Parathyroid adenoma (tissue), 2 donors: ENCODE measurements at regions not wholly inside any gene's neighbourhood (a gene's known extent, or its start where the extent isn't known, plus 50 kb on each side); places are given as distances from the start of the nearest gene placed in this dataset.
"Not testable (repeated sequence)": the region's sequence is repeated elsewhere in the genome, so short reads cannot be mapped to it uniquely, and the experiment has no call there.

Source experiments
- H2AFZ ChIP-seq: fragments of 300-600 bp; sonication (generic); one replicate; pipeline ENCODE4 v1.7.0; 2017; ENCODE audit warnings: antibody characterized with exemption, mild to moderate bottlenecking
- H3K27ac ChIP-seq: fragments of 300-600 bp; sonication (generic); one replicate; pipeline ENCODE4 v1.7.0; 2017
- H3K27me3 ChIP-seq: fragments of 300-600 bp; sonication (generic); one replicate; pipeline ENCODE4 v1.7.0; 2017; ENCODE audit warnings: low read length; ENCODE audit not compliant: control insufficient read depth, insufficient read depth
- H3K36me3 ChIP-seq: fragments of 300-600 bp; sonication (generic); one replicate; pipeline ENCODE4 v1.7.0; 2017; ENCODE audit warnings: low read length; ENCODE audit not compliant: control insufficient read depth, insufficient read depth
- H3K4me1 ChIP-seq: fragments of 300-600 bp; sonication (generic); one replicate; pipeline ENCODE4 v1.7.0; 2017; ENCODE audit warnings: control low read depth
- H3K4me2 ChIP-seq: fragments of 300-600 bp; sonication (generic); one replicate; pipeline ENCODE4 v1.7.0; 2017; ENCODE audit warnings: low read length
- H3K4me3 ChIP-seq: fragments of 300-600 bp; sonication (generic); one replicate; pipeline ENCODE4 v1.7.0; 2017; ENCODE audit warnings: low read depth, low read length
- H3K79me2 ChIP-seq: fragments of 300-600 bp; sonication (generic); one replicate; pipeline ENCODE4 v1.7.0; 2017; ENCODE audit warnings: control low read depth
- H3K9ac ChIP-seq: fragments of 300-600 bp; sonication (generic); one replicate; pipeline ENCODE4 v1.7.0; 2017; ENCODE audit warnings: mild to moderate bottlenecking
- H3K9me3 ChIP-seq: fragments of 300-600 bp; sonication (generic); one replicate; pipeline ENCODE4 v1.7.0; 2017; ENCODE audit warnings: low read length; ENCODE audit not compliant: control insufficient read depth
- TF ChIP-seq, protein P1 (sequence below): fragments of 300-600 bp; sonication (generic); IDR thresholded peaks from one replicate; pipeline ENCODE4 v1.7.0; 2017; ENCODE audit warnings: antibody characterized with exemption, mild to moderate bottlenecking
- donor health status: primary hyperparathyroidism.

DNA sequence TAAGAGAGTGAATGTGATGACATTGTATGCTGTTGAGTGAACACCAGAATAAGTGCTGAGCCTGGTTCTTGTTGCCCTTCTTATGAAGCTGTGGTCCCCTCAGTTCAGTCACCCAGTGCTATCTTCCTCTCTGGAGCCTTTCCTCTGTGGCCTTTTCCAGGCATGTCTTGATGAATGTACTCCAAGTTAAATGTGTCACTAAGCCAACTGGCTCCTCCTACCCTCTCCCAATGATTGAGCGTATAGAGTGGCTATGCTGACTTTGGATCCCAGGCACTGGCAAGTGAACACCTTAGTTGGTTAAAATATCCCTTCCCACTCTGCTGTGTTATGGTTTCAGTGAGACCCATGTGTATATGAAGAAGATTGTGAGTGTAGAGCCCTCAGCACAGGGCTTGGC is 134.1 kb upstream of the MAMLD1 start:
- no peak overlapping the region for H3K27ac ChIP-seq
- H3K27me3 ChIP-seq = no peaks in the 10 kb centered on the region
- no peak overlapping the region for H3K4me3 ChIP-seq
- no peaks in the 10 kb centered on the region for H3K36me3 ChIP-seq
- no peaks in the 10 kb centered on the region for H3K79me2 ChIP-seq
- TF ChIP-seq, protein P1, sequence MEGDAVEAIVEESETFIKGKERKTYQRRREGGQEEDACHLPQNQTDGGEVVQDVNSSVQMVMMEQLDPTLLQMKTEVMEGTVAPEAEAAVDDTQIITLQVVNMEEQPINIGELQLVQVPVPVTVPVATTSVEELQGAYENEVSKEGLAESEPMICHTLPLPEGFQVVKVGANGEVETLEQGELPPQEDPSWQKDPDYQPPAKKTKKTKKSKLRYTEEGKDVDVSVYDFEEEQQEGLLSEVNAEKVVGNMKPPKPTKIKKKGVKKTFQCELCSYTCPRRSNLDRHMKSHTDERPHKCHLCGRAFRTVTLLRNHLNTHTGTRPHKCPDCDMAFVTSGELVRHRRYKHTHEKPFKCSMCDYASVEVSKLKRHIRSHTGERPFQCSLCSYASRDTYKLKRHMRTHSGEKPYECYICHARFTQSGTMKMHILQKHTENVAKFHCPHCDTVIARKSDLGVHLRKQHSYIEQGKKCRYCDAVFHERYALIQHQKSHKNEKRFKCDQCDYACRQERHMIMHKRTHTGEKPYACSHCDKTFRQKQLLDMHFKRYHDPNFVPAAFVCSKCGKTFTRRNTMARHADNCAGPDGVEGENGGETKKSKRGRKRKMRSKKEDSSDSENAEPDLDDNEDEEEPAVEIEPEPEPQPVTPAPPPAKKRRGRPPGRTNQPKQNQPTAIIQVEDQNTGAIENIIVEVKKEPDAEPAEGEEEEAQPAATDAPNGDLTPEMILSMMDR = no peak
- H2AFZ ChIP-seq = no peak overlapping the region
- H3K4me2 ChIP-seq = no peak overlapping the region
- H3K9ac ChIP-seq = no peak overlapping the region
- no peaks in the 10 kb centered on the region for H3K9me3 ChIP-seq
- no peaks in the 10 kb centered on the region for H3K4me1 ChIP-seq

- Histone ChIP-seq H3K9me3 (no peaks in the 10 kb centered on the region), H3K36me3 (no peaks in the 10 kb centered on the region), H3K4me1 (no peaks in the 10 kb centered on the region), H3K27me3 (no peaks in the 10 kb centered on the region), H3K27ac (no peak overlapping the region), H3K9ac (no peak overlapping the region), H2AFZ (no peak overlapping the region), H3K4me2 (no peak overlapping the region), H3K79me2 (no peaks in the 10 kb centered on the region), H3K4me3 (no peak overlapping the region)
- TF ChIP-seq, protein P1 = no peak
Observed at GRCh38 chrX:150229481-150229880, 133.6 kb upstream of the MAMLD1 start.

GRCh38 chrX:150230952-150231351 is 132.2 kb upstream of the MAMLD1 start:
- not testable (repeated sequence) for H3K9ac ChIP-seq, H3K36me3 ChIP-seq, H3K4me1 ChIP-seq, H3K9me3 ChIP-seq, H3K4me3 ChIP-seq, H3K79me2 ChIP-seq, H3K27ac ChIP-seq, H2AFZ ChIP-seq, H3K4me2 ChIP-seq, H3K27me3 ChIP-seq

DNA sequence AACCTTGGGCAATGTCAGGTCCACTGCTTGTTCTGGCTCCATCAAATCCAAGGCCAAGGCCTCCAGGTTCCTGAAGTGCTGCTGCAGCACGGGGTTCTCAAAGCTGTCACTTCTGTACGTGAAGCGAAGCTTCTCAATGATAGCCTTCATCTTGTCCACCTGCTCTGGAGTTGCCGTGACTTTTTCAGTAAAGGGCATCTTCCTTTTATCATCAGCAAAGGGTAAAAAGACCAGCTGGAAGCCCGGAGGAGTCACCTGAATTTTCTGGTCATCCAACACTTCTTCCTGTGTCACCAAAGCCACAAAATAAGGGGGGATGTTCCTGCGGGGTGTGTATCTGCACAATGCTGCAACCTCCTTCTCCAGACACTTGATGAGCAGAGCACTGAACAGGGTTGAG is 131.7 kb upstream of the MAMLD1 start:
- not testable (repeated sequence) for H3K9me3 ChIP-seq, H3K4me1 ChIP-seq, H3K36me3 ChIP-seq, H3K27me3 ChIP-seq, H3K9ac ChIP-seq, H3K4me3 ChIP-seq, H3K27ac ChIP-seq, H3K79me2 ChIP-seq, H3K4me2 ChIP-seq, H2AFZ ChIP-seq

- not testable (repeated sequence) for H3K27me3 ChIP-seq, H3K4me2 ChIP-seq, H3K4me3 ChIP-seq
Observed at GRCh38 chrX:150232222-150232621, 130.9 kb upstream of the MAMLD1 start.

GRCh38 chrX:150234126-150234525 is 129.0 kb upstream of the MAMLD1 start:
- Histone ChIP-seq H3K79me2 (no peaks in the 10 kb centered on the region), H3K36me3 (no peaks in the 10 kb centered on the region), H3K4me3 (no peak overlapping the region), H3K27ac (no peak overlapping the region), H3K9ac (no peak overlapping the region), H3K4me1 (no peaks in the 10 kb centered on the region), H3K9me3 (no peaks in the 10 kb centered on the region), H3K4me2 (no peak overlapping the region), H3K27me3 (no peaks in the 10 kb centered on the region), H2AFZ (no peak overlapping the region)
- TF ChIP-seq, protein P1 = no peak

More at GRCh38 chrX:150232222-150232621, 130.9 kb upstream of the MAMLD1 start:
- H3K36me3 ChIP-seq, H2AFZ ChIP-seq, H3K9me3 ChIP-seq, H3K9ac ChIP-seq, H3K79me2 ChIP-seq, H3K4me1 ChIP-seq, H3K27ac ChIP-seq: not testable (repeated sequence)
